Ovary (tissue), 3 donors: ENCODE measurements at regions not wholly inside any gene's neighbourhood (a gene's known extent, or its start where the extent isn't known, plus 50 kb on each side); places are given as distances from the start of the nearest gene placed in this dataset.

Experiments used
- CTCF ChIP-seq, 3 donors: fragments of 450-650 bp in 2 of 3; fragments of 200-600 bp in 1 of 3; IDR thresholded peaks; one replicate each; pipeline versions ENCODE4 v1.5.1 to v1.8.0; 2016 to 2022; ENCODE audit warnings: antibody characterized with exemption in 3 of 3, mild to moderate bottlenecking in 1 of 3
- EP300 ChIP-seq: sonication (generic); formaldehyde crosslinking; IDR thresholded peaks from one replicate; pipeline ENCODE4 v1.6.1; 2017; ENCODE audit warnings: antibody characterized with exemption
- POLR2A ChIP-seq: fragments of 450-650 bp; IDR thresholded peaks from one replicate; pipeline ENCODE4 v1.6.1; 2017; ENCODE audit warnings: antibody characterized with exemption, mild to moderate bottlenecking, moderate library complexity
- donor health status: DM: no; HTN: no; CAD: no.

- no peak for TF ChIP-seq POLR2A
- no peak for TF ChIP-seq CTCF (IDR thresholded peaks at IDR 0.05)
- TF ChIP-seq EP300, result no peak
These were observed 126.4 kb downstream of the FHIP1A start for GRCh38 chr4:151535366-151535765.
